ENCODE measurements at regions not wholly inside any gene's neighbourhood (a gene's known extent, or its start where the extent isn't known, plus 50 kb on each side); places are given as distances from the start of the nearest gene placed in this dataset.

DNA sequence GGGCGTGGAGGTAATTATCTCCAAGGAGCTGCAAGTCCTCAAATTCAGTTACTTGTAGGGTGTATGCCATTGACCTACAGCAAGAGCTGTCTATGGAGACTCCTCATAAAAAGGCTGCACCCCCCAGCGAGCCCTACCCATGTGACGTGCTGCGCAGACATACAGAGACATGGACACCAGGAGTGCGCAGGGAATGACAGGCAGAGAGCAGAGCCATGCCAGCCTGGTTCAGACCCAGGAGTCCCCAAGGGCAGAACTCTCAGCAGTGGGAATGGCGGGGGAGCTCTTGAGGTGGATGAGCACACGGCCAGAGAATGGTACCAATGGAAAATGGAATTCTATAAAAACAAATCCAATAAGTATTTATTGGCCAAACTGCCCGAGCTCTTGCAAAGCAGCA lies 310.1 kb downstream of the MYCN start:
- Mint-ChIP-seq H3K4me1 (no peaks in the 10 kb centered on the region), H3K36me3 (no peaks in the 10 kb centered on the region), H3K27me3 (no peaks in the 10 kb centered on the region), H3K27ac (no peak overlapping the region), H3K4me3 (no peak overlapping the region), H3K9me3 (peaks cover 0 to 2% (median 0%) of the 10 kb centered on the region in 5 donors)
- no peak for DNase-seq
- Histone ChIP-seq H3K4me3 (ENCODE audit: low read length) (no peak overlapping the region), H3K4me1 (ENCODE audit: insufficient read depth, low read length) (no peaks in the 10 kb centered on the region), H3K27ac (ENCODE audit: low read depth, low read length) (no peak overlapping the region), H3K36me3 (ENCODE audit: insufficient read depth, low read length) (no peaks in the 10 kb centered on the region), H3K27me3 (ENCODE audit: insufficient read depth, low read length, poor library complexity, severe bottlenecking) (no peaks in the 10 kb centered on the region), H3K9me3 (ENCODE audit: low read length) (no peaks in the 10 kb centered on the region)
- CTCF ChIA-PET: no interaction called here
- POLR2A ChIA-PET: no interaction called here

DNA sequence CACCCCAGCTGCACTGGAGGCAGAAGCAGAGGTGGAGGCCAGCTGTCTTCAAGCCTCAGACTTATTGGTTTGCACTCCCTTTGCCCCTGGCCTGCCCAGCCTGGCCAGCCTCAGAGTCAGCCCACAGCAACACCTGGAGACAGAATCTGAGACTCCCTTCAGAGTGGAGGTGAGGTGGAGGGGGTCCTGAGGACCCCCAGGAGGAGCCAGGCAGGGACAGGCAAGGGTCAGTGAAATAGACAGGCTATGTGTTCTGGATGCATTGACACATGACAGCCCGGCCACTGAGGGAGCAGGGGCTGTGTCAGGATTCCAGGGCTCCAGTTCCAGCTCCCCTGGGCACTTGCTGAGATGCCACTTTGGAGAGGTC lies 309.7 kb downstream of the MYCN start:
- no peak overlapping the region for H3K4me3 Mint-ChIP-seq
- no peak for DNase-seq

DNA sequence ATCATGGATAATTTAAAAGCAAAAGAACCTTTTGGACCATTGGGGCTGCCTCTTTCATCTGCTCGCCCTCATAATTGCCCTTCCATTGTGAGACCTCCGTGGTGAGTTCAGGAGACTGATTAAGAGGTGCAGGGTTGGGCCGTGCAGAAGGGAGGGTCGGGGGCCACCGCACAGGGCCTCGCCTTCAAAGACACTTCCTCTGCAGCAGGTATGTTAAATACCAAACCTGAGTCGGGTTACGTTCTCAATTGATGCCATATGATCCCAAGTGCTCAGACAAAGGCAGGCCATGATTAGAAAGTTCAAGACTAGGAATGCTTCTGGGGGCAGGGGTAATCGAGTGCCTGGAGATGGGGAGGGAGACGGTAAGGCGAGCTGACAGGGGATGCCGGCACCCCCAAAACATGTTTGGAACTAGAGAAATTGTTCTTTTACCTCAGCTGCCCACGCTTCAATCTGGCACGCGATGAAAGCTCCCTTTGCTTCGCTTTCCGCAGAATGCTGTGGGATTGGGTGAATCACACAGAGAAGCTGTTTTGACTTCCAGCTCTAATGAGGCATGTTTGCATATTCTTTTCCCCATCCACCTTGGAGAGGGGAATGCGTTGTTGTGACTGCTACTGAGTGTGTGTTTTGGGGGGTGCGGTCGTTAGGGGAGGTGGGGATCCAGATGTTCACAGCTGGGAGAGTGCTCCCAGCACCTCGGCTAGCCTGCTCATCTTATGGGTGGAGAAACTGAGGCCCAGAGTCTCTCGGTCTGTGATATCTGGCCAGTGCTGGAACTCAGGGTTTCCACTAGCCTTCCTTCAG lies 309.1 kb downstream of the MYCN start:
- CTCF ChIA-PET: no interaction called here
- H3K4me3 Mint-ChIP-seq: no peak overlapping the region

More for the DNA sequence above, 309.7 kb downstream of the MYCN start:
- Histone ChIP-seq H3K4me1 (ENCODE audit: insufficient read depth, low read length) (no peaks in the 10 kb centered on the region), H3K9me3 (ENCODE audit: low read length) (no peaks in the 10 kb centered on the region), H3K27me3 (ENCODE audit: insufficient read depth, low read length, poor library complexity, severe bottlenecking) (no peaks in the 10 kb centered on the region), H3K4me3 (ENCODE audit: low read length) (no peak overlapping the region), H3K27ac (ENCODE audit: low read depth, low read length) (no peak overlapping the region), H3K36me3 (ENCODE audit: insufficient read depth, low read length) (no peaks in the 10 kb centered on the region)
- Mint-ChIP-seq H3K27ac (no peak overlapping the region), H3K9me3 (peaks cover 0 to 2% (median 0%) of the 10 kb centered on the region in 5 donors), H3K27me3 (no peaks in the 10 kb centered on the region), H3K4me1 (no peaks in the 10 kb centered on the region), H3K36me3 (no peaks in the 10 kb centered on the region)
- CTCF ChIA-PET: no interaction called here
- POLR2A ChIA-PET: no interaction called here

DNA sequence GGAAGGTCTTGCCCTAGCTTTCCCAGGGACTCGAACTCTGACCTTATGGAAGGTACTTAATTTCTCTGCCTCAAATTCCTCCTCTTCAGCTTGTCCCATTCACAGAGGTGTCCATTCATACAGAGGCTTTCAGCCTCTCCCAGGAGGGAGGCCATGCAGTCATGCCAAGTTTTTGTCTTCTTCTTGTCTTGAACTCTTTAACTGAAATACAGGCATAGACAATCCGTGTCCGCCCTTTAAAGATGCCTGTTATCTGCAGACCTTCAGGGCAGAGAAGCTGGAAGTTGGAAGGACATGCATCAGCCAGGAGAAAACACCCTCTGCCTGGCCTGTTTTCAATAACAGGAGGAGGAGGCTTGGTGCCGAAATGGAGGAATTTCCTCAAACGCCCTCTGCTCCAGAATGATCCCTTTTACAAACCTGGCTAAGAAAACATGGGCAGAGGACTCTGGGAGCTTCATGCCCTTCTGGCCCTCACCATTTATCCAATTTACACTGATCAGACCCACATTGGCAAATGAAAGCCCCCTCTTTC lies 308.3 kb downstream of the MYCN start:
- Histone ChIP-seq H3K4me1 (ENCODE audit: insufficient read depth, low read length) (no peaks in the 10 kb centered on the region), H3K27ac (ENCODE audit: low read depth, low read length) (no peak overlapping the region), H3K9me3 (ENCODE audit: low read length) (no peaks in the 10 kb centered on the region), H3K27me3 (ENCODE audit: insufficient read depth, low read length, poor library complexity, severe bottlenecking) (no peaks in the 10 kb centered on the region), H3K4me3 (ENCODE audit: low read length) (no peak overlapping the region), H3K36me3 (ENCODE audit: insufficient read depth, low read length) (no peaks in the 10 kb centered on the region)
- DNase-seq: no peak
- no peak overlapping the region for H3K27ac Mint-ChIP-seq
- no peak overlapping the region for H3K4me3 Mint-ChIP-seq
- H3K36me3 Mint-ChIP-seq: no peaks in the 10 kb centered on the region
- H3K27me3 Mint-ChIP-seq: no peaks in the 10 kb centered on the region
- ChIA-PET POLR2A (no interaction called here), CTCF (no interaction called here)
- no peaks in the 10 kb centered on the region for H3K4me1 Mint-ChIP-seq
- peaks cover 0 to 2% (median 0%) of the 10 kb centered on the region in 5 donors for H3K9me3 Mint-ChIP-seq

More for the DNA sequence above, 309.1 kb downstream of the MYCN start:
- Histone ChIP-seq H3K4me3 (ENCODE audit: low read length) (no peak overlapping the region), H3K4me1 (ENCODE audit: insufficient read depth, low read length) (no peaks in the 10 kb centered on the region), H3K9me3 (ENCODE audit: low read length) (no peaks in the 10 kb centered on the region), H3K36me3 (ENCODE audit: insufficient read depth, low read length) (no peaks in the 10 kb centered on the region), H3K27me3 (ENCODE audit: insufficient read depth, low read length, poor library complexity, severe bottlenecking) (no peaks in the 10 kb centered on the region), H3K27ac (ENCODE audit: low read depth, low read length) (no peak overlapping the region)
- DNase-seq: no peak
- no peaks in the 10 kb centered on the region for H3K27me3 Mint-ChIP-seq
- POLR2A ChIA-PET: no interaction called here
- peaks cover 0 to 2% (median 0%) of the 10 kb centered on the region in 5 donors for H3K9me3 Mint-ChIP-seq
- no peaks in the 10 kb centered on the region for H3K4me1 Mint-ChIP-seq
- no peaks in the 10 kb centered on the region for H3K36me3 Mint-ChIP-seq
- H3K27ac Mint-ChIP-seq: no peak overlapping the region

DNA sequence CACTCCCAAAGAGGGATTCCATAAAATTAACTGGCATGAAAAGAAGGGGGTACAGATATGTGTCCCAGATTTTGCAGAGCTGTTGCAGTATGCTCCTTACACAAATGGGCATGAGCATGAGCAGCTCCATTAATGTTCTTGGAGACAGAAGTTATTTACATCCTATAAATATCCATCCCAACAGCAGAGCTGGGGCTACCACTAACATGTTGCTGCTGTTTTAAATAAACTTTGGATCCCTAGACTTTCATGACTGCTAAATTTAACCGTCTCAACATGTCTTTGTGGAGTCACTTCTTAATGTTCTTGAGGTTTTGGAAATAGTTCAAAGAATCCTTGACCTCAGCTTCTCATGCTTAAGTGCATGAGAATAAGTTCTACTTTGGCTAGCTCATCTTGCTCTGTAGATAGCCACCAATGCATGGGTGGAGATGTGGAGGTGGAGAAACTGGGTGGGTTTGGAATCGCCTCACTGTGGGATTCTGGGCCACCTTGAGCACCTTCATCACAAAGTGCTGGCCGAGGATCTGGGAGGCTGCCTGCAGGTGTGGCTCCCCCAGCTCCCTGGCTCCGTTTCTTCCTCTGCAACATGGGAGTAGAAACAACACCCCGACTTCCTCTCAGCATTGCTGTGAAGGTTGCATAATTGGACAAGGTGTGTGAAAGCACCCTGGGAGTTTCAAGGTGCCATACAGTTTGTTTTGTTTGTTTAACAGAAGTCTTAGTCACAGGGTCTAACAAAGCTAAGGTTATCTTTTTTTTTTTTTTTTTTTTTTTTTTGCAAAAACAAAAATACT lies 307.2 kb downstream of the MYCN start:
- H3K27me3 Mint-ChIP-seq: no peaks in the 10 kb centered on the region
- no peak overlapping the region for H3K4me3 ChIP-seq (ENCODE audit: low read length)
- no peaks in the 10 kb centered on the region for H3K9me3 Mint-ChIP-seq

DNA sequence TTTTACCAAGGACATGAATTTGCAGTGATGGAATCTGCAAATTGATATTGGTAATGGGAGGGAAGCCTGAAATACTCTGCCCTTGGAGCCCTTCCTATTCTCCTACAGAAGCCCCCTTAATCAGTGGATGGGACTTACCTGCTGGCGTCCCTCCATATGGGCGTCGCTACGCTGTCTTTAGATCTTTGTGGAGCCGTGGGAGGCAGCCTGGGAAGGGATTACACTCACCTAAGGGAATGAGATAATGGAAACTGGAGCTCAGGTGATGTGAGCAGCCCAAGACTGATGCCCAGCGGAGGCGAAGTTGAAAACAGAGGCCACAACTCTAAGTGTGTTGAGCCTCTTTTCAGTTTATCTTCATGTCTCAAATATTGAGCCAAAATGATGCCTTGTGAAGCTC lies 306.6 kb downstream of the MYCN start:
- H3K4me3 Mint-ChIP-seq: no peak overlapping the region
- H3K36me3 Mint-ChIP-seq: no peaks in the 10 kb centered on the region
- Histone ChIP-seq H3K9me3 (ENCODE audit: low read length) (no peaks in the 10 kb centered on the region), H3K27me3 (ENCODE audit: insufficient read depth, low read length, poor library complexity, severe bottlenecking) (no peaks in the 10 kb centered on the region), H3K36me3 (ENCODE audit: insufficient read depth, low read length) (no peaks in the 10 kb centered on the region), H3K4me3 (ENCODE audit: low read length) (no peak overlapping the region), H3K27ac (ENCODE audit: low read depth, low read length) (no peak overlapping the region), H3K4me1 (ENCODE audit: insufficient read depth, low read length) (no peaks in the 10 kb centered on the region)
- no peaks in the 10 kb centered on the region for H3K27me3 Mint-ChIP-seq
- no peak overlapping the region for H3K27ac Mint-ChIP-seq
- no peak for DNase-seq
- ChIA-PET POLR2A (no interaction called here), CTCF (no interaction called here)
- no peaks in the 10 kb centered on the region for H3K9me3 Mint-ChIP-seq
- H3K4me1 Mint-ChIP-seq: no peaks in the 10 kb centered on the region

More for the DNA sequence above, 307.2 kb downstream of the MYCN start:
- H3K27ac ChIP-seq (ENCODE audit: low read depth, low read length): no peak overlapping the region
- H3K4me3 Mint-ChIP-seq: no peak overlapping the region
- ChIA-PET POLR2A (no interaction called here), CTCF (no interaction called here)
- no peaks in the 10 kb centered on the region for H3K36me3 ChIP-seq (ENCODE audit: insufficient read depth, low read length)
- no peak for DNase-seq
- no peaks in the 10 kb centered on the region for H3K4me1 ChIP-seq (ENCODE audit: insufficient read depth, low read length)
- no peaks in the 10 kb centered on the region for H3K36me3 Mint-ChIP-seq
- no peaks in the 10 kb centered on the region for H3K27me3 ChIP-seq (ENCODE audit: insufficient read depth, low read length, poor library complexity, severe bottlenecking)
- no peak overlapping the region for H3K27ac Mint-ChIP-seq
- no peaks in the 10 kb centered on the region for H3K4me1 Mint-ChIP-seq
- H3K9me3 ChIP-seq (ENCODE audit: low read length): no peaks in the 10 kb centered on the region

DNA sequence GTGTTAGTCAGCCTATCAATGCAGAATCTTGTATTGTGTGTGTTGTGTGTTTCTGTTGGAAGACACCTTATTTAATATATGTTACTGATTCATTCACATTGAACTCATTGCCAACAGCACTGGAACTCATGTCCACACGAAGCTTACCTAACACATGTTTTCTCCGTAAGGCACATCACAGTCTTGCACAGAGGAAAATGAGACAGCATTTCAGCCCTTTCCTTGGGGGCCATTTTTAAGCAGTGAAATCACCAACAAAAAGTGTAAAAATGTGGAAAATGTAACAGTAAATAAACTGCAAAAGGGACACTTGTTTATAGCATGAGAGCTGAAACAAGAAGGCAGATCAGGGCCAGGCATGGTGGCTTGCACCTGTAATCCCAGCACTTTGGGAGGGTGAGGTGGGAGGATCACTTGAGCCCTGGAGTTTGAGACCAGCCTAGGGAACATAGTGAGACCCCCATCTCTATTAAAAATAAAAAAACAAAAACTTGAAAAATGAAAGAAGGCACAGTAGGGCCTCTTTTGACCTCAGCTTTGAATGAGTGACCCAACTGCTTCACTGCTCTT lies 306.0 kb downstream of the MYCN start:
- ChIA-PET CTCF (no interaction called here), POLR2A (no interaction called here)
- Mint-ChIP-seq H3K36me3 (no peaks in the 10 kb centered on the region), H3K4me3 (no peak overlapping the region), H3K4me1 (no peaks in the 10 kb centered on the region), H3K9me3 (no peaks in the 10 kb centered on the region), H3K27ac (no peak overlapping the region), H3K27me3 (no peaks in the 10 kb centered on the region)
- Histone ChIP-seq H3K4me1 (ENCODE audit: insufficient read depth, low read length) (no peaks in the 10 kb centered on the region), H3K4me3 (ENCODE audit: low read length) (no peak overlapping the region), H3K27ac (ENCODE audit: low read depth, low read length) (no peak overlapping the region), H3K9me3 (ENCODE audit: low read length) (no peaks in the 10 kb centered on the region), H3K36me3 (ENCODE audit: insufficient read depth, low read length) (no peaks in the 10 kb centered on the region), H3K27me3 (ENCODE audit: insufficient read depth, low read length, poor library complexity, severe bottlenecking) (no peaks in the 10 kb centered on the region)
- DNase-seq: no peak

DNA sequence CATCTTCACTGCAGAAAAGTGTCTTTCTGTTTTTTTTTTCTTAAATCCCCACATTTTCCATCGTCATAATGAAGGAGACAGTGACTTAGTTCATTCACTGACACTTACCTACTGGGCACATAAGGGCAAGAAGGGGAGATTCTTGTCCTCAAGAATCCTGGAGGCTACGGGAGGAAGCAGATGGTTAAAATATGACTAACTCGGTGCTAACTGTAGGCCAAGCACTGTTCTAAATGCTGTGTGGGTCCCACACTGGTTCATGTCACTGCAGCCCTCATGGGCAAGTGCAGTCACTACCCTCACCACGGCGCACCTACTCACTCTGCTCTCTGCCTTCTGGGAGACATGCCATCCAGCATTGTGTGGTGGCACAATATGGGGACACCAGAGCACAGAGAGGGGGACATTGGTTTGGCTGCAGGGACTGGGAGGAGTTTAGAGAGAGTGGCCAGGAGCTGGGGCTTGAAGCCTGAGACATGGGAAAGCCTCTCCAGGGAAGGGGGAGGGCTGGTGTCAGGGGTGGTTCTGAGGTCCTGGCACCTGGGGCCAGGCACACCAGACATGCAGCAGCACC lies 305.2 kb downstream of the MYCN start:
- no peaks in the 10 kb centered on the region for H3K9me3 Mint-ChIP-seq
- no peak for DNase-seq
- no peak overlapping the region for H3K27ac Mint-ChIP-seq
- H3K36me3 ChIP-seq (ENCODE audit: insufficient read depth, low read length): no peaks in the 10 kb centered on the region
- H3K4me3 ChIP-seq (ENCODE audit: low read length): no peak overlapping the region
- H3K27ac ChIP-seq (ENCODE audit: low read depth, low read length): no peak overlapping the region
- H3K9me3 ChIP-seq (ENCODE audit: low read length): no peaks in the 10 kb centered on the region
- no peaks in the 10 kb centered on the region for H3K4me1 Mint-ChIP-seq
- CTCF ChIA-PET: no interaction called here
- H3K36me3 Mint-ChIP-seq: no peaks in the 10 kb centered on the region
- no peaks in the 10 kb centered on the region for H3K27me3 Mint-ChIP-seq
- H3K4me1 ChIP-seq (ENCODE audit: insufficient read depth, low read length): no peaks in the 10 kb centered on the region
- POLR2A ChIA-PET: no interaction called here
- no peak overlapping the region for H3K4me3 Mint-ChIP-seq
- H3K27me3 ChIP-seq (ENCODE audit: insufficient read depth, low read length, poor library complexity, severe bottlenecking): no peaks in the 10 kb centered on the region
